Loucy (cell line): ENCODE measurements at regions not wholly inside any gene's neighbourhood (a gene's known extent, or its start where the extent isn't known, plus 50 kb on each side); places are given as distances from the start of the nearest gene placed in this dataset.

Source experiments
- EZH2phosphoT487 ChIP-seq: fragments of 200-600 bp; IDR thresholded peaks from 2 replicates; pipeline ENCODE4 v1.6.1; 2018; ENCODE audit warnings: antibody characterized with exemption, mild to moderate bottlenecking, moderate library complexity, borderline replicate concordance
- TF ChIP-seq, protein P1 (sequence below): fragments of 200-600 bp; sonication (generic); conservative IDR thresholded peaks from 2 replicates; pipeline ENCODE4 v1.5.1; 2014; ENCODE audit warnings: mild to moderate bottlenecking, antibody characterized with exemption, low read length

DNA sequence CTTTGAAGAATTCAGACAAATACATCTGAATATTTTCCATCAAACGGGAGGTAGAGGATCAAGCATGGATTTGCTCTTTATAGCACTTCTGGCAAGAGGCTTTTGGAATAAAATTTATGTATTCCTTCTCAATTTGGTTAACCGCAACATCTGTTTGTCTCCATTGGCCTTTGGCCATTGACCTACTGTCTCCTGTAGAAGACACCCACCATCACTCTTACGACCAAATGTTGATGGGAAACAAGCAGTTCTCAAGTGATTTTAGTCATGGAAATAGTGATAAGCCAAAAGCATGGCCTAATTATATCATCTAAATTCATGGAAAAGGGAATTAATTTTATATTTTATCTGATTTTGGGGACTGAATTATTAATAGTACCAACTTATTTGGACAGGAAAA lies 591.9 kb downstream of the CD109 start:
- TF ChIP-seq, protein P1, sequence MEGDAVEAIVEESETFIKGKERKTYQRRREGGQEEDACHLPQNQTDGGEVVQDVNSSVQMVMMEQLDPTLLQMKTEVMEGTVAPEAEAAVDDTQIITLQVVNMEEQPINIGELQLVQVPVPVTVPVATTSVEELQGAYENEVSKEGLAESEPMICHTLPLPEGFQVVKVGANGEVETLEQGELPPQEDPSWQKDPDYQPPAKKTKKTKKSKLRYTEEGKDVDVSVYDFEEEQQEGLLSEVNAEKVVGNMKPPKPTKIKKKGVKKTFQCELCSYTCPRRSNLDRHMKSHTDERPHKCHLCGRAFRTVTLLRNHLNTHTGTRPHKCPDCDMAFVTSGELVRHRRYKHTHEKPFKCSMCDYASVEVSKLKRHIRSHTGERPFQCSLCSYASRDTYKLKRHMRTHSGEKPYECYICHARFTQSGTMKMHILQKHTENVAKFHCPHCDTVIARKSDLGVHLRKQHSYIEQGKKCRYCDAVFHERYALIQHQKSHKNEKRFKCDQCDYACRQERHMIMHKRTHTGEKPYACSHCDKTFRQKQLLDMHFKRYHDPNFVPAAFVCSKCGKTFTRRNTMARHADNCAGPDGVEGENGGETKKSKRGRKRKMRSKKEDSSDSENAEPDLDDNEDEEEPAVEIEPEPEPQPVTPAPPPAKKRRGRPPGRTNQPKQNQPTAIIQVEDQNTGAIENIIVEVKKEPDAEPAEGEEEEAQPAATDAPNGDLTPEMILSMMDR: no peak
- no peak for TF ChIP-seq EZH2phosphoT487
